WERI-Rb-1 (cell line): ENCODE measurements at regions not wholly inside any gene's neighbourhood (a gene's known extent, or its start where the extent isn't known, plus 50 kb on each side); places are given as distances from the start of the nearest gene placed in this dataset.

Experiments
- DNase-seq: peaks from one replicate; pipeline ENCODE4 v3.0.0-alpha.2; 2020
- H3K27ac ChIP-seq: fragments of 250-450 bp; sonication (Bioruptor Pico); 2 replicates; pipeline ENCODE4 v1.5.1; 2020; ENCODE audit warnings: mild to moderate bottlenecking, moderate library complexity
- H3K27me3 ChIP-seq: fragments of 250-450 bp; sonication (Bioruptor Pico); 2 replicates; pipeline ENCODE4 v1.5.1; 2021; ENCODE audit warnings: mild to moderate bottlenecking, low read depth, moderate library complexity; ENCODE audit not compliant: insufficient read depth, severe bottlenecking
- H3K36me3 ChIP-seq: fragments of 250-450 bp; sonication (Bioruptor Pico); 2 replicates; pipeline ENCODE4 v1.5.1; 2020; ENCODE audit warnings: mild to moderate bottlenecking, moderate library complexity
- H3K4me3 ChIP-seq: 2 replicates; pipeline ENCODE4 v1.5.1; 2011; ENCODE audit warnings: low read depth, mild to moderate bottlenecking, control low read depth, low read length
- H3K9me3 ChIP-seq: fragments of 250-450 bp; sonication (Bioruptor Pico); 2 replicates; pipeline ENCODE4 v1.5.1; 2021; ENCODE audit warnings: mild to moderate bottlenecking, moderate library complexity; ENCODE audit not compliant: severe bottlenecking
- TF ChIP-seq, protein P1 (sequence below): IDR thresholded peaks from 2 replicates; pipeline ENCODE4 v1.5.1; 2011; ENCODE audit warnings: low read depth, mild to moderate bottlenecking, control low read depth, inconsistent platforms, low read length

DNA sequence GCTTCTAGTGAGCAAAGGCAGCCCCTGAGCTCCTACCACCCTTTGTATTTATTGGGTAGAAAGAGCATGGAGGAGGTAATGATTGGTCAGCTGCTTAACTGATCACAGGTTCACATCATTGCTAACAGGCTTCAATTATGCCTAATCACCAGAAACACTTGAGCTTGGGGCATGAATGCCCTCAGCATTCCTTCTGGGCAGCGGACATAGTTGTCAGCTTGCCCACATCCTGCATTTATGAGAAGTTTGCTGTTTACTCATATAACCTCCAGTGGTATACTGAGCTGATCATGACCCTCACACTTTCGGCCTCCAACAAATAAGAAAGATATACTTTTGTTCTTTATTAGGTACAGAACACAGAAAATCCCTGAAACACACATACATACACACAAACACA is 140.3 kb upstream of the ODAD2 start:
- no peak for DNase-seq
- Histone ChIP-seq H3K4me3 (no peak overlapping the region), H3K27ac (no peak overlapping the region), H3K9me3 (no peaks in the 10 kb centered on the region), H3K36me3 (no peaks in the 10 kb centered on the region), H3K27me3 (no peaks in the 10 kb centered on the region)
- TF ChIP-seq, protein P1, sequence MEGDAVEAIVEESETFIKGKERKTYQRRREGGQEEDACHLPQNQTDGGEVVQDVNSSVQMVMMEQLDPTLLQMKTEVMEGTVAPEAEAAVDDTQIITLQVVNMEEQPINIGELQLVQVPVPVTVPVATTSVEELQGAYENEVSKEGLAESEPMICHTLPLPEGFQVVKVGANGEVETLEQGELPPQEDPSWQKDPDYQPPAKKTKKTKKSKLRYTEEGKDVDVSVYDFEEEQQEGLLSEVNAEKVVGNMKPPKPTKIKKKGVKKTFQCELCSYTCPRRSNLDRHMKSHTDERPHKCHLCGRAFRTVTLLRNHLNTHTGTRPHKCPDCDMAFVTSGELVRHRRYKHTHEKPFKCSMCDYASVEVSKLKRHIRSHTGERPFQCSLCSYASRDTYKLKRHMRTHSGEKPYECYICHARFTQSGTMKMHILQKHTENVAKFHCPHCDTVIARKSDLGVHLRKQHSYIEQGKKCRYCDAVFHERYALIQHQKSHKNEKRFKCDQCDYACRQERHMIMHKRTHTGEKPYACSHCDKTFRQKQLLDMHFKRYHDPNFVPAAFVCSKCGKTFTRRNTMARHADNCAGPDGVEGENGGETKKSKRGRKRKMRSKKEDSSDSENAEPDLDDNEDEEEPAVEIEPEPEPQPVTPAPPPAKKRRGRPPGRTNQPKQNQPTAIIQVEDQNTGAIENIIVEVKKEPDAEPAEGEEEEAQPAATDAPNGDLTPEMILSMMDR: no peak

DNA sequence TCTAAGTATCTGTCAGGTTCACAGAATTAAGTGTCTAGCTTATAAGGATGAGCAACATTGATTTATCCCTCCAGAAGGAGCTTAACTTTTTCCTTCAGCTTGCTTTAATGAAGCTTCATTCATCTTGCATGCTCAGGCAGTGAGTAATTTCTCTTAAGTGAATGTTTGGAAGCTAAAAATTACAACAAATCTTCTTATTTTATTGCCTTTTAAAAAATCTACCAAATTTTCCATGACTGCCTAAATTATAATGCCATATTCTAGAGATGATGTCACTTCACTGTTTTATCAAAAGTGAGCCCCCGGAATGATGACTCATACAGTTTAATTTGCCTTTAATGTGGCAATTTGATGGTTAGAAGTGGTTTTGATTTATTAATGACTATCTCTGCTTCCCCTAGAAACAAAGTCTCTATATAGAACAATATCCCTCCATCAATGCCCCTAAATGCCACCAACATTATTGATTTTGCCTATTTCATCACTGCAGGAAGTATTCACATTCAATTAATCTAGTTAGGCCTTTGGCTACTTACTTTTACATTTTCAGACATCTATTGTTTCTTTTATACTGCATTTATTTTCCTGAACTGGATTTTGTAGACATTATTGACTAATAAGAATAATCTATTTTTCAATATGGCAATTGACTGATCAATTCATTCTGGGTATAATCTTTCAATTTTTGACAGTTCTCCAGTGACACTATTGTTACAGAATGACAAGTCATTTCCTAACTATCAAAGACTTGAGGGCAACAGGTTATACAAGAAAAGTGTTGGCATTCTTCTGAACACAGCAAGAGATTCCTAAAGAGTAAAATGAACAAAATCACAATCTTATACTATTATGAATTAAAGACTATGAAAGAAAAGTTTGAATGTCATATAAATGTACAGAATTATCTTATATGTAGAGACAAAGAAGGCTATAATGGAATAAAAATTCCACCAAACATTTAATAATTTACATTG is 139.3 kb upstream of the ODAD2 start:
- Histone ChIP-seq H3K27ac (no peak overlapping the region), H3K4me3 (no peak overlapping the region), H3K9me3 (no peaks in the 10 kb centered on the region), H3K36me3 (no peaks in the 10 kb centered on the region), H3K27me3 (no peaks in the 10 kb centered on the region)
- TF ChIP-seq, protein P1: no peak
- DNase-seq: no peak

DNA sequence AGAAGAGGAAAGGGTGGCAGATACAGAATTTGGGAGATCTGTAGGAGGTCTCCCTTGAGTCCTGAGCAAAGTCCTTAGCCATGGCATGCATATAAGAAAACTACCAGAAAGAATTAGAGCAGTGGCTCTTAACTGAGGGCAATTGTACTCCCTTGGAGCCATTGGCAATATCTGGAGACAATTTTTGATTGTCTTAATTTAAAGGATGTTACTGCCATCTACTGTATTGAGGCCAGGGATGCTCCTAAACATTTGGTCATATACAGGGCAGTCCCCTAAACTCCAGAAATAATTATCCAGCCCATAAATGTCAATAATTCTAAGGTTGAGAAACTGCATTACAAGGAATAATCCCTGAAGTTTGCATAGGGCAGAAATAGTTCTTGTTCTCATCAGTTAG is 136.4 kb upstream of the ODAD2 start:
- no peaks in the 10 kb centered on the region for H3K27me3 ChIP-seq
- DNase-seq: no peak
- TF ChIP-seq, protein P1: no peak
- no peak overlapping the region for H3K4me3 ChIP-seq
- H3K27ac ChIP-seq: no peak overlapping the region
- H3K9me3 ChIP-seq: no peaks in the 10 kb centered on the region
- no peaks in the 10 kb centered on the region for H3K36me3 ChIP-seq

DNA sequence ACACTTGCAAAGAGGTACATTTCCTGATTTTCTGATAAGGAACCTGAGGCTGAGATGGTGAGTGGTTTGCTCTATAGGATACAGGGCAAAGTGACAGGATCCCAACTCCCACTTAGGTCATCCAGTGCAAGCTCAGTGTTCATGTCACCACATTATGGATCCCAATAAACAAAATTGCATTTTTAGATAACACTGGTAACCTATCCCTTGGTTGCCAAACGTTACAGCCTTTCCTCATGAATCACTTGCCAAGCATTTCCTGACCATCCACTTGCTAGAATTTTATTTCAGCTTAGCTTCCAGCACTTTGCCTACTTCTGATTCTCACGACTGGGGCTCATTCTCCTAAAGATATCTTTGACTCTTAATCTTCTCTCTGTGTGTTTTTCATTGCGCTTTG is 131.4 kb upstream of the ODAD2 start:
- Histone ChIP-seq H3K9me3 (no peaks in the 10 kb centered on the region), H3K4me3 (no peak overlapping the region), H3K27ac (no peak overlapping the region), H3K36me3 (no peaks in the 10 kb centered on the region), H3K27me3 (no peaks in the 10 kb centered on the region)
- TF ChIP-seq, protein P1: no peak
- DNase-seq: no peak

DNA sequence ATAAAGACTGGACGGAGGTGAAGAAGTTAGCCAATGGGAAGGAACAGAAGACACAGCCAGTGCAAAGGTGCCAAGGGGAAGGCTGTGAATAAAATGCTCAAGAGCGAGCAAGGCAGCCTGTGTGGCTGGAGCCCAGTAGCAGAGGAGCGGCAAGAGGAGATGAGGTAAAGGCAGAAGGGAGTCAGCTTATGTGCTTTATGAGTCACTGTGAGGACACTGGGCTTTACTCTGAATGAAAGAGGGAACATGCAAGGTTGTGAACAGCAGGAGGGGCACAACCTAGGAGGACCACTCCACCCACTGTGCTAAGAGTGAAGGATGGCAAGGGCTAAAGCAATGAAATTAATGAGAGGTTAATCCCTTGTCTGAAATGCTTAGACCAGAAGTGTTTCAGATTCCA is 129.0 kb upstream of the ODAD2 start:
- peak; percentile 54 for DNase-seq
- H3K27ac ChIP-seq: no peak overlapping the region
- H3K9me3 ChIP-seq: no peaks in the 10 kb centered on the region
- H3K36me3 ChIP-seq: no peaks in the 10 kb centered on the region
- TF ChIP-seq, protein P1: no peak
- H3K27me3 ChIP-seq: no peaks in the 10 kb centered on the region
- no peak overlapping the region for H3K4me3 ChIP-seq
